NCI-H187 treated with DMSO at 0.1 percent for 48 hours (cell line): ENCODE measurements at regions not wholly inside any gene's neighbourhood (a gene's known extent, or its start where the extent isn't known, plus 50 kb on each side); places are given as distances from the start of the nearest gene placed in this dataset.
"Not testable (repeated sequence)": the region's sequence is repeated elsewhere in the genome, so short reads cannot be mapped to it uniquely, and the experiment has no call there.

ENCODE experiments used
- DNase-seq: peaks from one replicate; lab custom pipeline; 2025; lab: John Stamatoyannopoulos, UW

DNA sequence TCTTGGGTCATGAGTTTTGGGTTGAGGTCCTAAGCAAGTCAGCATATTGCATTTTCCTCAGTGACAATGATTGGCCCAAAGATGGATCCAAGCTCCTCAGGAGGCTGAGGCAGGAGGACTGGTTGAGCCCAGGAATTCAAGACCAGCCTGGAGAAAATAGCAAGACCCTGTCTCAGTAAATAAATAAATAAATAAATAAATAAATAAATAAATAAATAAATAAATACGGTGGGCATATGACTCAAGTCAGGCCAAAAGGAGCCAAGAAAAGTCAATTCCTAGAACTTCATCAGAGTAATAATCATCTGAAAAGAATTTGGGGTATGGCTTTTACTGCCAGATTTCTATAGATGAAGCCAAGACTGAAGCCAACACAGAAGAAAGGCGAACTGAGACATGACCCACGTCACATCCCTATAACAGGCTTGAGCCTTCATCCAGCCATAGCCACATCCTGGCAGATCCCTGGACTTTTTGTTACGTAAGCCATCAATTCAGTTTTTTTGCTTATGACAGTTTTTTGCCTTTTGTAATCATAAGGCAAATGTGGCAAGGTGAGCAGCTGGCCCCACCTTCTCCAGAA, 88.5 kb upstream of the NFASC start:
- no peak for DNase-seq

- DNase-seq = not testable (repeated sequence)
These were observed 85.6 kb upstream of the NFASC start for GRCh38 chr1:204785023-204785422.

DNA sequence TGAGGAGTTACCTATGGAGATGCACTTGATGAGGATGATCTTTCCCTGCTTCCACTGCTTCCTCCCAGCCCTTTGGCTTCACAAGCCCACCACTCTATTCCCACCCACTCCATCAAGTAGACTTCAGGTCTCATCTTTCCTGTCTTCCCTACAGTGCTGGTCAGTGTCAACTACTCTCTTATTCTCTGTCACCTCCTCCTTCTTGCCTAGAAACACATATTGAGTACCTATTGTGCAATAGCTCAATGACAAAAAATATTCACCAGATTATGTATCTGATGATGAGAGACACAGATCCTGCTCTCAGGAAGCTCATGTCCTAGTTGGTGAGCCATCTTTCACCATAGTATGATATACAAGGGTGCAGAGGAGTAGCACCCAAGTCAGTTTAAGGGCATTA, 82.2 kb upstream of the NFASC start:
- no peak for DNase-seq

DNA sequence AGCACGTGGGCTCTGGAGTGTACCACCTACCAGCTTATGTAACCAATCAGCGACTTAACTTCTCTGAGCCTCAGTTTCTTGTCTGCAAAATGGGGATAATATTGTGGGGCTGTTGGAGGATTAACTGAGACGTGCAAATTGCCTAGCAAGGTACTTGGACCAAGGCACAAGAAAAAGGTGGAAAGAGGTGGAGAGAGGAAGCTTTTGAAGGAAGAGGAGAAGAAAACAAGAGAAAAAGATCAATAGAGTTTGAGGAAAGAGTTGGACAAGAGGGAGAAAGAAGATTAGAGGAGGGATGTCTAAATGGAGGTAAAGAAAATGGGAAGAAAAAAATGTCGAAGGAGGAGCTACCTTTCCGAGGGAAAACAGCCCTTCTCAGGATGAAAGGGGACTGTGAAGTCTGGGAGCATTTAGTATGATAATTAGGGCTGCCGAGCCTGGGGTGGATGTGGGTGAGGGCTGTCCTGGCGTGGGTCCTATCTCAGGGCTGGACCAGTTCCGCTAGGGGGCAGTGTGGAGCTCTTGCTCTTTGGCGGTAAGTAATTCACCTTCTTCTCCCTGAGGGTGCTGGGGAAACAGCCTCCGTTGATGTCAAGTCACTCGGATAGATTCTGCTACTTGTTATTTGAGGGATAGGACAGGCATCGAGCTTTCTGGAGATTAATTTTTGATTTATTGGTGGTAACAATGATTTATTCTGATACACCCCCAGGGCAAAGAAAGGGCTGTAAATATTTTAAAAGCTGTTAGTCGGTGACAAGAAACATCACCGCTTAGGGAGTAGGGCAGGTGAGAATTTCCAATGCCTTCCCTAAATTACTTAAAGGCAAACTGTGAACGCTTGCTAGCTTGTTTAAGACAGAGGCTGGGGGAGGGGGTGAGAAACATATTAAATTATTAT, 79.0 kb upstream of the NFASC start:
- no peak for DNase-seq

DNA sequence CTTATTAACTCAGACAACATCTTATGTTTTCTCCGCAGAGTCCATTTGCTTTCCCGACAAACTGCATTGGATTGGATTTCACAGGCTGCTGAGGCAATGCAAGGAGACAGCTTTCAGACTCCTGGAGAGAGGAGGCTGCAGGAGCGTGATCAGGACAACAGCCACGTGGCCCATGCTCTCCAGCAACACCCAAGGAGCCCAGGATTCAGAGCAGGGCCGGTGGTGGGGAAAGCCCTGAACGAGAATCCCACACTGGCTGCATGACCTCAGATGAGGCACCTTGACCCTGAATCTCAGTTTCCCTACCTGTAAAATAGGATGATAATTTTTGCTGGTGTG, 78.3 kb upstream of the NFASC start:
- no peak for DNase-seq

GRCh38 chr1:204793259-204793914, 77.3 kb upstream of the NFASC start:
- DNase-seq = no peak

DNA sequence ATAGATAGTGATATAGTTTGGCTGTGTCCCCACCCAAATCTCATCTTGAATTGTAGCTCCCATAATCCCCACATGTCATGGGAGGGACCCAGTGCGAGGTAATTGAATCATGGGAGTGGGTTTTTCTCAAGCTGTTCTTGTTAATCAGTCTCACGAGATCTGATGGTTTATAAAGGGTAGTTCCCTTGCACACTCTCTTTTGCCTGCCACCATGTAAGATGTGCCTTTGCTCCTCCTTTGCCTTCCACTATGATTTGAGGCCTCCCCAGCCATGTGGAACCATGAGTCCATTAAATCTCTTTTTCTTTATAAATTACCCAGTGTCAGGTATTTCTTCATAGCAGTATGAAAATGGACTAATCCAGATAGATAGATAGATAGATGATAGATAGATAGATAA, 73.8 kb upstream of the NFASC start:
- DNase-seq = not testable (repeated sequence)

DNA sequence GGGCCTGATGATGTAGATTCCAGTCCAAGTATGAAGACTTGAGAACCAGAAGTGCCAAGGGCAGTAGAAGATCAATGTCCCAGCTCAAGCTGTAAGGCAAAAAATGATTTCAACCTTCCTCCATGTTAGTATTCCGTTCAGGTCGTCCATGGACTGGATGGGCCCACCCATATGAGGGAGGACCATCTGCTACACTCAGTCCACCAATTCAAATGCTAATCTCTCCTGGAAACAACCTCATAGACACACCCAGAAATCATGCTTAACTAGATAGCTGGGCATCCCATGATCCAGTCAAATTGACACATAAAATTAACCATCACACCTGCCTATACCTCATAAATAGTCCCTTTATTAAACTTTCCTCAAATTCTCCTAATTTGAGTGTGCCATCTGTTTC, 73.3 kb upstream of the NFASC start:
- no peak for DNase-seq

- DNase-seq = no peak
These were observed 71.0 kb upstream of the NFASC start for GRCh38 chr1:204799630-204800029.

GRCh38 chr1:204801211-204801610, 69.5 kb upstream of the NFASC start:
- DNase-seq = no peak

- DNase-seq = no peak
These were observed 68.1 kb upstream of the NFASC start for GRCh38 chr1:204802401-204803175.

DNA sequence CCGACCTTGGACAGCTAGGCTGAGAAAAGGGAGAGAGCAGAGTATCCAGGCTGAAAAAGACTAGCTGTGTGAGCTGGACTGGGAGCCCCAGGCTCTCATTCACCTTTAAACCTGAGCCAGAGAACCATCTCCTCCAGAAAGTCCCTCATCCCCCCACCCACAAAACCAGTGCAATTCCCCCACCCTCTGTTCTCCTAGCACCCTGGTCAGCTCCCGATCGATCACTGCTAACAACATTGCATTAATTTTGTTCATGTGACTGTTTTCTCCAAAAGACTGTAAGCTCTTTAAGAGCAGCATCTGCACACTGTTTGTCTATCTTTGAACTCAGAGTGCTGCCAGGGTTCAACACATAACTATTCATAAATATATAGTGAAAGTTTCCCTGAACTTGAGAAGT, 67.1 kb upstream of the NFASC start:
- no peak for DNase-seq

DNA sequence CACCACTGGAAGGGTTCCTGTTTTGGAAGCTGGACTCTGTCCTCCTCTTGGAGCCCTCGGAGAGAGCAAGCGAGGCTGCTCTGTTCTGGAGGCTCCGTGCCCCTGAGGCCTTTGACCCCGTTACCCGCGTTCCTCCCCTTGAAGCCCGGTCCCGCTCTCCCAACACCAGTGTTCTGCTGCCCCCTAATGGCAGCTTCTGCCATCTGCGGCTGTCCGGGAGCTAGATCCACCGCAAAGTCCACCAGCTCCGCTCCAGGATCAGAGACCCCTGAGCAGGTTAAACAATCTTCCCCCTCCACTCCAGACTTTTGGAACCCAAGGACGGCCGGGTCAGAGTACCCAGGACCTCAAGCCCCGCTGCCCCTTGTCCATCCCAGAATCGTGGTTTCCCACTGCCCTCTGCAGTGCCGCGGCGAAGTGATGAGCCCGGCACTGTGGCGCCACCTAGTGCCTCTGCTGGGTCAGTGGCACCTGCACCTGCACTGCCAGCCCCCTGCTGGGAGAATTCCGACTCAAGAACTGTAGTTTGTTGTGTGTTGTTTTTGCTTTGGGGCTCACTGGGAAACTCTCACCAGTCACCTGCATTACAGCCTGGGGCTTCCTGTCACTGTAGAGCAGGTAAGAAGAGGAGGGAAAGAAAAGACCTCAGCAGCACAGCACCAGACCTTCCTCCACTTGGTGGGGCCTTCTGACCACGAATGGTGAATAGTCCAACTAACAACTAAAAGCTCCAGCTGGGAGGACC, 63.5 kb upstream of the NFASC start:
- peak; percentile 91 for DNase-seq

DNA sequence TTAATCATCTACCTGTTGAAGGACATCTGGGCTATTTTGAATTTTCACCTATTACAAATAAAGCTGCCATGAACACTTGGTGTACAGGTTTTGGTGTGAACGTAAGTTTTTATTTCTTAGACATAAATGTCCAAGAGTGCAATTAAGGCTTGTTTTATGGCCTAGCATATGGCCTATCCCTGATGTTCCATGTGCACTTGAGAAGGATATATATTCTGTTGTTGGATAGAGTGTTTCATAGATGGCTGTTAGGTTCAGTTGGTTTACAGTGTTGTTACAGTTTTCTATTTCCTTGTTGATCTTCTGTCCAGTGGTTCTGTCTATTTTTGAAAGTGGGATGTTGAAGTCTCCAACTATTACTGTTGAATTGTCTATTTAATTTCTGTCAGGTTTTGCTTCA, 61.2 kb upstream of the NFASC start:
- DNase-seq = no peak

- no peak for DNase-seq
These were observed 57.8 kb upstream of the NFASC start for GRCh38 chr1:204812842-204813241.

DNA sequence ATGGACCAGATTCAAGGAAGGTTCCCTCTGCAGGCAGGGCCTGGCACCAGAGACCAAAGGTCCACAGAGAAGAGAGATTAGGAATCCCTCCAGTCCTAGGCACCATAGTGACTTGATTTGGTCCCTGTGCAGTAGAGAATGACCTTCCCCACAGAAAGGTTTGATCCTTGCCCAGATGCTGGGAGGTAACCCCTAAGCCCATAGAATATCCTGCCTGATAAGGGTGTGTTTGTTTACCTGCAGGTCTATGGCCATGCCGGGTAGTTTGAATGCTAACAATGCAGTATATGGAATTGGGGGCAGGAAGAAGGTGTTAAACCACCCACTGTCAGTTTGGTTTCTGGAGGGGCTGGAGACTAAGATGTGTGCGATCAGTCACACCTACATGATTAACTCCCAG, 57.1 kb upstream of the NFASC start:
- DNase-seq = no peak

- DNase-seq = no peak
These were observed 56.3 kb upstream of the NFASC start for GRCh38 chr1:204814166-204814884.

- DNase-seq = no peak
These were observed 53.3 kb upstream of the NFASC start for GRCh38 chr1:204817341-204817740.

DNA sequence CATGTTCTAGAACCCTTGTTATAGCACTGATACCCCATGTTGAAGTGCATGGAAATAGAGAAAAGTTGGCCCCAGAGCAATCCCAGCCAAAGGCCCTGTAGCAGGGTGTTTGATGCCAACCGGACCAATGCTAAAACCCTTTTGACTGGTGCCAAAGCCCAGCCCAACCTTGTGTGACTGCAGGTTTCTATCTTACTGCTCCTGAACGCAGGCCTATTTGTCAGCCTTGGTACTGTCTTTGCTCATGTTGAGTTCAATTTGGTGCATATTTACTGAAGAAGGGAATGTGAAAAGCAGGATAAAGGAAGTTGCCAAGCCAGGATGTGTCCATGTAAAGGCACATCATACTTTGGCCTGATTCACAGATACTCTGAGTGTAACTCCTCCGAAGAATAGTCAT, 51.7 kb upstream of the NFASC start:
- no peak for DNase-seq

- no peak for DNase-seq
These were observed 51.2 kb upstream of the NFASC start for GRCh38 chr1:204819495-204819894.
